IPS-NIHi7 (cell line): ENCODE measurements at regions not wholly inside any gene's neighbourhood (a gene's known extent, or its start where the extent isn't known, plus 50 kb on each side); places are given as distances from the start of the nearest gene placed in this dataset.

Experiments used
- DNase-seq: peaks from one replicate; pipeline ENCODE4 v3.0.0; 2012; ENCODE audit warnings: mixed read lengths; ENCODE audit errors: extremely low spot score

DNA sequence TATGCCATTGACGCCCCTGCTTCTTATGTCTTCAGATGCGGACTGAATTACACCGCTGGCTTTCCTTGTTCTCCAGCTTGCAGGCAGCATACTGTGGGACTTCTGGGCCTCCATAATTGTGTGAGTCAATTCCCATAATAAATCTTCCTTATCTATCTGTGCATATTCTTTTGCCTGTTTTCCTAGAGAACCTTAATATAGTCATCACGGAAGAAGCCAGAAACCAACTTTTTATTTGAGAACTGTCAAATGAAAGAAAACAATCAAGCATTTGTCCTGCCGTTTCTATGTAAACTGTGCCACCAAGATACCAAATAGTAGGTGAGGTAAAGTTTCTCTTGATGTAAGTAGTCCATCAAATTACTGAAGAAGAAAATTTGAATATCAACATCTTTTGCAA, 51.8 kb upstream of the B3GALNT1 start:
- DNase-seq = no peak

DNA sequence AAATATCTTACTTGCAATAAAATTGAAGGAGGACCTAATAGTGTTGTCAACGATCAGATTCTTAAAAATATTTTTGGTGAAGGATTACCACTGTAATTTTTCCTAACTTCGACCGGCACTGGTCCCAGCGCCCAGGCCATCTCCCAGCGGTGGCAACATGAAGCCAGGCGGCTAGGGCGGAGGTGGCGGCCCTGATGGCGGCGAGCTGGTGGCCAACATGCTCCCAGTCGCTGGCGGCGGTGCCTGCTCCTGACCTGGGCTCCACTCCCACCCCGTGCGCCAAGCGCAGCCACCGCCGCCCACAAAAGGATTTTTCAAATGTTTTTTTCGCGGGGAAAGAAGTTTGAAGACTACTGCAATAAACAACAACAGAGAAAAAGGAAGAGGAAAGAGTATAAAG, 56.5 kb upstream of the B3GALNT1 start:
- no peak for DNase-seq

DNA sequence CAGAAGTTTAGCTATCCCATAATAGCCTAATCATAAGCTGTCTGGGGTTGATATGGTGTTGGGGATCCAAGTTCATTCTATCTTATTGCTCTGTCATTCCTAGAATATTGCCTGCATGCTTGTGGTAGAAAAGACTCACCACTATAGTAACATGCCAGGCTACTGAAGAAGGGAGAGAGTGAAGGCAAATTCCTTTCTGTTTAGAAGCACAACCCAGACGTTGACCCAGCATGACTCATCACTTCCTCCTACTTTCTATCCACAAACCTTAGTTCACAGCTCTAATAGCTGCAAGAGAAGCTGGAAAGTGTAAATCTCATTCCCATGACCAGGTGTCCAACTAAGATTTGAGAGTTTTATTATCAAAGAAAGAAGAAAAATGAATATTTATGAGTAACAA, 57.8 kb upstream of the NMD3 start:
- no peak for DNase-seq

- DNase-seq = no peak
Measured at GRCh38 chr3:161166051-161166450, 55.1 kb upstream of the NMD3 start.

DNA sequence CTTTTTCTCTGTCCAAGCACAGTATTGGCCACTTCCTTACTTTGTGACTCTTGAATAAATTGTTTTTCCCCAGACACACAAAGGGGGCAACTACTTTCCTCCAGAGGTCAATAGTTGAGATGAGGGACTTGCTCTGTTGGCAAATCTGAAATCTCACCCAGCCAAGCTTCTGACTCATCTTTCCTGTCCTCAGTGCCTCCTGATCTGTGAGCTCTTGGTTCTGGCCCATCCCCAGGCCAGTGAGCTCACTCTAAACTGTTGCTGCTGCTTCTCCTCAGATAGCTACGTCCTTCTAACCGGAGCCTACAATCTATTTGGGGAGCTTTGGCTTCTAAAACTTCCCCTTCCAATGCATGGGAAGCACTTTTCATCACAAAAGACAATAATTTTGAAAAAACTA, 50.0 kb upstream of the NMD3 start:
- DNase-seq = peak; percentile 12
